ENCODE measurements at regions not wholly inside any gene's neighbourhood (a gene's known extent, or its start where the extent isn't known, plus 50 kb on each side); places are given as distances from the start of the nearest gene placed in this dataset.

DNA sequence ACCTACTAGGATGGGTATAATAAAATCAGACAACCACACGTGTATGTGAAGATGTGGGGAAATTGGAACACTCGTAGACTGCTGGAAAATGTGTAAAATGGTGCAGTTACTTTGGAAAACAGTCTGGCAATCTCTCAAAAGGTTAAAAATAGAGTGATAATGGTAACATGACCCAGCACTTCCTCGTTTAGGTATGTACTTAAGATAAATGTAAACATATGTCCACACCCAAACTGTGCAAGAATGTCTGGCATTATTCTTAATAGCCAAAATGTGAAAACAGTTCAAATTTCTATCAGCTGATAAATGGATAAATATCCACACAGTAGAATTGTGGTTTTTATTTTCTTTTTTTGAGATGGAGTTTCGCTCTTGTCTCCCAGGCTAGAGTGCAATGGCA, 272.8 kb downstream of the ZNF248 start:
- no peaks in the 10 kb centered on the region for H3K4me1 ChIP-seq
- no peak for TF ChIP-seq POLR2A (IDR thresholded peaks at IDR 0.05)
- TF ChIP-seq, protein P1, sequence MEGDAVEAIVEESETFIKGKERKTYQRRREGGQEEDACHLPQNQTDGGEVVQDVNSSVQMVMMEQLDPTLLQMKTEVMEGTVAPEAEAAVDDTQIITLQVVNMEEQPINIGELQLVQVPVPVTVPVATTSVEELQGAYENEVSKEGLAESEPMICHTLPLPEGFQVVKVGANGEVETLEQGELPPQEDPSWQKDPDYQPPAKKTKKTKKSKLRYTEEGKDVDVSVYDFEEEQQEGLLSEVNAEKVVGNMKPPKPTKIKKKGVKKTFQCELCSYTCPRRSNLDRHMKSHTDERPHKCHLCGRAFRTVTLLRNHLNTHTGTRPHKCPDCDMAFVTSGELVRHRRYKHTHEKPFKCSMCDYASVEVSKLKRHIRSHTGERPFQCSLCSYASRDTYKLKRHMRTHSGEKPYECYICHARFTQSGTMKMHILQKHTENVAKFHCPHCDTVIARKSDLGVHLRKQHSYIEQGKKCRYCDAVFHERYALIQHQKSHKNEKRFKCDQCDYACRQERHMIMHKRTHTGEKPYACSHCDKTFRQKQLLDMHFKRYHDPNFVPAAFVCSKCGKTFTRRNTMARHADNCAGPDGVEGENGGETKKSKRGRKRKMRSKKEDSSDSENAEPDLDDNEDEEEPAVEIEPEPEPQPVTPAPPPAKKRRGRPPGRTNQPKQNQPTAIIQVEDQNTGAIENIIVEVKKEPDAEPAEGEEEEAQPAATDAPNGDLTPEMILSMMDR (IDR thresholded peaks at IDR 0.05), result no peak
- H3K27ac ChIP-seq, result no peak overlapping the region
- H3K36me3 ChIP-seq, result no peaks in the 10 kb centered on the region
- intact Hi-C loops (cut with DNase I; ENCODE audit: low total_unique reads), result no loop called here
- H3K4me3 ChIP-seq, result no peak overlapping the region
- H3K9me3 ChIP-seq, result no peaks in the 10 kb centered on the region
- DNase-seq (ENCODE audit: low spot score in 2 of 2), result no peak
- no peaks in the 10 kb centered on the region for H3K27me3 ChIP-seq

GRCh38 chr10:37582237-37582636, 275.2 kb downstream of the ZNF248 start:
- H3K27ac ChIP-seq, result no peak overlapping the region
- H3K4me3 ChIP-seq, result no peak overlapping the region
- TF ChIP-seq POLR2AphosphoS5 (IDR thresholded peaks at IDR 0.05) (no peak), POLR2A (IDR thresholded peaks at IDR 0.05) (no peak)
- TF ChIP-seq, protein P1 (IDR thresholded peaks at IDR 0.05), result no peak
- no peaks in the 10 kb centered on the region for H3K27me3 ChIP-seq
- no peaks in the 10 kb centered on the region for H3K36me3 ChIP-seq
- H3K9me3 ChIP-seq, result no peaks in the 10 kb centered on the region
- intact Hi-C loops (cut with DNase I; ENCODE audit: low total_unique reads), result no loop called here
- no peak for DNase-seq (ENCODE audit: low spot score in 2 of 2)
- H3K4me1 ChIP-seq, result no peaks in the 10 kb centered on the region

DNA sequence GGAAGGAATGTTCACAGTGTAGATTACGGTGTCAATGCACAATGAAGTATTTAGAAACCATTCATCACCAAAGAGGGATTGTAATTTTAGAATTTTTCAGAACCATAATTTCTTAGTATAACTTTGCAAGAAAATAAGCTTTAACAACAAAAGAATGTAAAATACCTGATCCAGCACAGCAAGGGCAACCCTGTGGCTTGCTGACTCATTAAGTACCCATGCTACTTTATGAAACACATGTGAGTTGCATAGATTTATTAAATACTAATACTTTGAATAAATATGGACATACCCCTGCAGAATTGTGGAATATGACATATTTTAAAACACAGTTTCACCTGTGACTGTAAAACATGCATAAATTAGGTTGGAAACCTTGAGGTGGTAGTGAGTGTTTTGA, 281.3 kb downstream of the ZNF248 start:
- intact Hi-C loops (cut with DNase I; ENCODE audit: low total_unique reads), result no loop called here
- Histone ChIP-seq H3K4me1 (no peaks in the 10 kb centered on the region), H3K27me3 (no peaks in the 10 kb centered on the region), H3K27ac (no peak overlapping the region), H3K9me3 (no peaks in the 10 kb centered on the region), H3K36me3 (no peaks in the 10 kb centered on the region), H3K4me3 (no peak overlapping the region)
- no peak for DNase-seq (ENCODE audit: low spot score in 2 of 2)
- TF ChIP-seq POLR2A (IDR thresholded peaks at IDR 0.05) (no peak), POLR2AphosphoS5 (IDR thresholded peaks at IDR 0.05) (no peak)
- TF ChIP-seq, protein P1 (IDR thresholded peaks at IDR 0.05), result no peak

DNA sequence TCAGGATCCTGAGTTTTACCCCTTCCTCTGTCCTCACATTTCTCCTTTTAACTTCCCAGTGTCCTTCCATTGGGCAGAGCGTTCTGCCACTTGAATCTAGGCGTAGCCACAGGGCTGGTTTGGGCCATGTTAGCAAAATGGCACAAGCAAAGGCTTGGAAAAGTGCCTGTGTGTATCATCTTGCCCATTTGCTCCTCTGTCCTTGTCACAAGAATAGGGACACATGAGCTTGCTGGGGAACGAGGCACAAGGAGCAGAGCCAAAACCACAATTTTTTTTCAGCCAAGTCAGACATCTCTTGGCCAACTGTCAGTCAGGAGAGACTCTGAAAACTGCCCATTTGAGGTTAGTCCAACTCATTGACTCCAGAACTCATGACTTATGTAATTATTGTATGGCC, 285.2 kb downstream of the ZNF248 start:
- Histone ChIP-seq H3K27me3 (no peaks in the 10 kb centered on the region), H3K9me3 (no peaks in the 10 kb centered on the region), H3K4me3 (no peak overlapping the region), H3K4me1 (no peaks in the 10 kb centered on the region), H3K36me3 (no peaks in the 10 kb centered on the region), H3K27ac (no peak overlapping the region)
- intact Hi-C loops (cut with DNase I; ENCODE audit: low total_unique reads), result no loop called here
- TF ChIP-seq, protein P1 (IDR thresholded peaks at IDR 0.05), result no peak
- DNase-seq (ENCODE audit: low spot score in 2 of 2), result no peak

GRCh38 chr10:37566332-37566731, 291.1 kb downstream of the ZNF248 start:
- no peak for TF ChIP-seq POLR2A (IDR thresholded peaks at IDR 0.05)
- no peak for TF ChIP-seq POLR2AphosphoS5 (IDR thresholded peaks at IDR 0.05)
- TF ChIP-seq, protein P1 (IDR thresholded peaks at IDR 0.05), result no peak
- no peak overlapping the region for H3K4me3 ChIP-seq
- no peaks in the 10 kb centered on the region for H3K36me3 ChIP-seq
- no peaks in the 10 kb centered on the region for H3K27me3 ChIP-seq
- intact Hi-C loops (cut with DNase I; ENCODE audit: low total_unique reads), result no loop called here
- H3K9me3 ChIP-seq, result no peaks in the 10 kb centered on the region
- H3K27ac ChIP-seq, result no peak overlapping the region
- no peaks in the 10 kb centered on the region for H3K4me1 ChIP-seq
- no peak for DNase-seq (ENCODE audit: low spot score in 2 of 2)
